HG02973 (cell line): ENCODE measurements at regions not wholly inside any gene's neighbourhood (a gene's known extent, or its start where the extent isn't known, plus 50 kb on each side); places are given as distances from the start of the nearest gene placed in this dataset.

Experiments used
- ATAC-seq: cut with Tn5 transposase; IDR thresholded peaks from one replicate; pipeline ENCODE4 v1.9.1; 2021; ENCODE audit warnings: moderate library complexity; ENCODE audit not compliant: unreplicated experiment

DNA sequence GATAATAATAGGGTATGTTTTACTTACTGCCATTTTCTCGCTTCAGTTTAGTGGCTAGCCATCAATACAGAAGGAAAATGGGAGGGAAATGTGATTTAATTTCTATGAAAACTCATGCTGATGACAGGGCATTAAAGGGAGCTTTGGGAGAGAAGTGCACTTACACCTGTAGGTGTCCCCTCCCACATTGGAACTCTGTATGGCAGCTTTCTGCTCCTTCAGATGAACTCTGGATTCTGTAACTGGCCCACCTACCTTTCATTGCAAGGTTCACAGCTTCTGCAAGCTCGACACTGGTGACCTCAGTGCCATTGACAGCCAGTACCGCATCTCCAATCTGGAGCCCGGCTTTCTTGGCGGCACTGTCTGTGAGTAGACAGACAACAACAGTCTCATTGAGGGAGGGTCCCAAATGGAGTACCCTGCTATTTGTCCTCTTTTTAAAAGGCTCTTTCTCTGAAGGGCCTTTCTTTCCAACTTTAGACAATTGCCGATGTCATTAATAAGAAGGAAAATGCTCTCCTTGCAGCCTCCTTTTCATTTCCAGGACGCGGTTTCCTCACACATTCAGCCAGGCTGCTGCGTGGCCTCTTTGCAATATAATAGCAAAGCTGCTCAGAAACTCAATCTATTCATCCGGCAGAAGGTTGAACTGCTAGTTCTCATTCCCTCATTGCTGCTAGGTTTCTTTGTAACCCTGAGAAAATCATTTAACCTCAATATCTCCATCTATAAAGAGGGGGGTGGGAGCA, 63.6 kb downstream of the NUDT12 start:
- no peak for ATAC-seq

DNA sequence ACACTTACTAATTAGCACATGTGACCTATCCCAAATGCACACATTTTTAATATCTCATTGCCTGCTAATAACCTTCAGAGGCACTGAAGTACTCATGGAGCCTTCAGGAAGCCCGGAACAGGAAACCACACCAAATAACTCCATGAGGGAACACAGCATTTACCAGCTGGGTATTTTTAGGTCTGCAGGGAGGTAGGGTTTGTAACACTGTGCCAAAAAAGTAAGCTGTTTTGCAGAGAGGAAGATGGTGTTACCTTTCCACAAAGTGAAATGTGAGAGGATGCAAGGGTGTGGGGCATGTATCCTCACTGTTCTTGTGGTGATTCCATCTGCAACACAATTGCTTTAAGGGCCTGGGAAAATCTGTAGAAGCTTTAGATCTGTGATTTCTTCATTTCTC, 64.4 kb downstream of the NUDT12 start:
- no peak for ATAC-seq

DNA sequence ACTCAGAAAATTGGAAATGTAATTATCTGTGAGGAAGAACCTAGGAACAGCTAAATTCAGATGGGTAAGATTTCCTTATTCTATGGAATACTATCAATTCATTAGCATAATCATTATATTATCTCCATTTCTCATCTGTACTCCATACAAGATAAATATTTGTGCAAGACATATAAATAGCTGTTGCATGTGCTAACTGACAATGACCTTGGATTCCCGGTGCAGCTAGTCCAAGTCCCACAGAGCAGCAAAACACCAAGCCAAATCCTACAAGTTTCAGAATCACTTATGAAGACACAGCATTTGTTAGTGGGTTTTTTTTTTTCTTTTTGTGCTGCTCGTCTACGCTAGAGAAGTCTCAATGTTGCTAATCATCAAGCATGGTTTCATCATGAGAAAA, 64.8 kb downstream of the NUDT12 start:
- no peak for ATAC-seq

DNA sequence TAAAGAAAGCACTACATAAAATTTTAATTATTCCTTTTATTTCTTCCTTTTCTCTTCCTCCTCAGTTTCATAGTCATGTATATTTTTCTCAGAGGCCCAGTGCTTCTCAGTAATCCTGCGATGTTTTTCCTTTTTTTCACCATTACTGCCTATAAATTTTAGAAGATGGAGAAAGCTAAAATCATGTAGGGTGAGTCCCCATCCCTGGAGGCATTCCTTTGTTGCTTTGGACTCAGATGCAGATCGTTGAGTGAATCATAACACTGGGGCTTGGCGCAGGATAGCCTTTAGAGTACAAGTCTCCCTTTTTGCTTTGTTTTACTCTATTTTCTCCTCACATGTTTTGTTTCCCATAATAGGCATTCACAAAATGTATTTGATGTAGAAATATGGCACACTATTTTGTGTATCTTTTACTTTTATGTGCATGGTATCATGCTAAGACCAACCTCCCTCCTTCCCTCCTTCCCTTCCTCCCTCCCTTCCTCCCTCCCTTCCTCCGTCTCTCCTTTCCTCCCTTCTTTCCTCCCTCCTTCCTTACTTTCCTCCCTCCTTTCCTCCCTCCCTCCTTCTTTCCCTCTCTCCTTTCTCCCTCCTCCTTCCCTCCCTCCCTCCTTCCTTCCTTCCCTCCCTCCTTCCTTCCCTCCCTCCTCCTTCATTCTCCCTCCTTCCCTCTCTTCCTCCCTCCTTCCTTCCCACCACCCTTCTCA, 72.4 kb downstream of the NUDT12 start:
- ATAC-seq, result no peak

DNA sequence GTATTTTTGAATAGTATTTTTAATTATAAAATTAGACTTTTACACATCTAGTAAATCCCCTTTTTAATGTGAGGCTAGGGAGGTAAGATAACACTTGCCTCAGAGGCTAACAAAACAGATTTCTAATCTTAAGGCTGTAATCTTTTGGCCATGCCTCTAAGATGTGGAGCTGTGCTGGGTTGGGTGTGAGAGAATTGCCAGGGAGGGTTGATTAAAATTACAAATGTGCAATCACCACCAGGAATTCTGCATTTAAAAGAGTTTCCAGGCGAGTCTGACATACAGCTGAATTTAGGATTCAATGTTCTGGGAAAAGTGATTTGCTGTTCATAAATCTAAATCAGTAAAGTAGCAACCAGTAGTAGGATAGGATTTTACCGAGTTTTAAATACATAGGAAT, 73.3 kb downstream of the NUDT12 start:
- no peak for ATAC-seq

DNA sequence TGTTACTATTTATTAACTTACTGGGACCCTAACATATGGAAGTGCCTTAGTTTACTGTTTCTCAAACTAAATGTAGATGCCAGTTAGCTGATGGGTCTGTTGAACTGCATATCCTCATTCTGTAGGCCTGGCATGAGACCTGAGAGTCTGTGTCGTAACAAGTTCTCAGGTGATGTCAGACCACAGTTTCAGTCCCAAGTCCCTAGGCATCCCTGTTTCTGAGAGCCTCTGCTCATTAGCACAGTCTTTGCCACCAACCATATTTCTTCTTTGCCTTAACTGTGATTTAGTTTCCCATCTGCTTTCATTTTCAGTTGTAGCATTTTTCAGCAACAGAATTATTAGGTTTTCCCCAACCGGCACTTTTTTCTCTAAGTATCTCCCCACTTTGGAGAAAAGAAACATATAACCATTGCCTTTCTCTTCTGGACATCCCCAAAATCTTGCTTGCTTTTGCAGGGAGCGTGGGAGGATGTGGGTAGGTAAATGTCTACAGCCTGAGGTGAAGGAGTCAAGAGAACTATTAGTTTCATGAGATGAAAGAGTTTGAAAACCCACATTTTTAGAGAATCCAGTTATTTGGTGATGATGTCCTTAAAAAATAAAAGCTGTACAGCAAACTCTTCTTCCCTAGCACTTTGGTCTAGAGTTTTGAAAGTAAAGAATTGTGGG, 74.6 kb downstream of the NUDT12 start:
- no peak for ATAC-seq

DNA sequence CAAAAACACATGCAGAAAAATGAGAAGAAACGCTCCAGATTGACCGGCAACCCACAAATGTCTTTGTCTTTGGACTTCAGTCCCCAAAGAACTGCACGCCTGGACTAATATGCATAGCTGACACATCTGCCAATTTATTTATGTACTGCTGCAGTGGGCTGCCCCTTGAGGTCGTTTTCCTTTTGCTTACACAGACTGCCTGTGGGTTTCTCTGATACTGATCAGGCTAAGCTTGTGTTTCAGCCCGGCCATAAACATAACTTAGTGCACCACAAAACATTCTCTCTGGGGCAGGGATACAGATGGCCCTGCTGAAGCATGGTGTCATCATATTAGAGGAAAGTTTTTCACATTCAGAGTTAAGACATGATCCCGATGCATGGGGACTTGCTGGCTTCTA, 75.4 kb downstream of the NUDT12 start:
- ATAC-seq, result no peak

DNA sequence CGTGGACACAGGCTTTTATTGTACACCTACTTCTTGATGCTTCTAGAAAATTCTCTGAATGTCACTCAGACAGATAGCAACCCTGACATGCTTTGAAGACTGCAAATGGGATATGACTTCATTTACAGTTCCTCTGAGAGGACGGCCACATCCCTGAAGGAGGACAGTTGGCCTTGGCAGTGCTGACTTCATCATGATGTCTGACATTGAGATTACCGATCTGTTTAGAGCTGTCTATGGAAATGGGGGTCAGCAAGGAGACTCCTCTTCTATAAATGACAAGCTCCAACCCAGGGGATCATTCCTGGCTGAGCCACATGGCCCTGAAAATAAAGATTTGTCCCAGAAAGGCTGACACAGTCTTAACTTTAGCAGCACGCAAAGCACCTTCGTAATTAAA, 75.8 kb downstream of the NUDT12 start:
- ATAC-seq, result no peak

DNA sequence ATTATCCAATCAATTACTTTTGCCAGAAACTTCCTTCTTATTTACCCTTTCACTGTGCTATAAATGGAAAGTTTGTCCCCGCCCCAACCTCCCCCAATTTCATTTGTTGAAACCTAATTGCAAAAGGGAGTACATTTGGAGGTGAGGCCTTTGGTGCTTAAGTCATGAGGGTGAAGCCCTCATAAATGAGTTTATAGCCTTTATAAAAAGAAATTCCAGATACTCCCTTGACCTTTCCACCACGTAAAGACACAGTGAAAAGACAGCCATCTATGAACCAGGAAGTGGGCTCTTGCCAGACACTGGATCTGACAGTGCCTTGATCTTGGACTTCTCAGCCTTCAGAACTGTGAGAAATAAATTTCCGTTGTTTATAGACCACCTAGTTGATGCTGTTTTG, 82.3 kb downstream of the NUDT12 start:
- ATAC-seq, result no peak

DNA sequence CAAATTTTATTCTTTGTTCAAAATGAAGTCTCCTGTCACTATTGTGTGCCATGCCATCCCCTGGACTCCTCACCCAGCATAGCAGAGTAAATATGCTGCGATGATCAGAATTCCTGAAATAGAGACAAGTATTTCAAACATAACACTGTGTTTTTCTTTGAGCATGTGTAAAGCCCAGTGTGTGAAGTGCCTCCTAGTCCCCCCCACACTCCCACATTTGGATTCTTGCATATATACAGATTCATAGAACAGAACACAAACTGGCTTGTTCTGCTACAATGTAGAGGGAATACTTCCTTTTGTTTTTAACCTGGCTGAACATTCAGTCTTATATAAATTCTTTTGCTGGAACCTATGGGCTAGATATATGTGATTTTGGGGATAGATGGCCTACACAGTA, 84.9 kb downstream of the NUDT12 start:
- ATAC-seq, result no peak

DNA sequence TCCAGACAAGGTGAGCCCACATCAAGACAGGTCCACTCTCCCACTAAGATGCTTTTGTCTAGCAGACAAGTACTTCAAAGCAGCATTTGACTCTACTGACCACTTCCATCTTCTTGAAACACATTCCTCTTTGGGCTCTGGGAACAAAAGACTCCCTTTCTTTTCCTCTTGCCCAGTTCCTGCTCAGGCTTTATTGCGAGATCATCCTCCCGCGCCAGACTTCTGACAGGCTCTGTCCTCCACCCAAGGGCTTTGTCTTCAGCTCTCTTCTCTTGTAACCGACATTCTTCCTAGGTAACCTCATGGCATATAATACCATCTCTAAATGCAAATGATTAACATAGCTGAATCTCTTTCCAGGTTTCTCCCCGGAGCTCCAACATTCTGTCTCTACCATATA, 85.8 kb downstream of the NUDT12 start:
- no peak for ATAC-seq

DNA sequence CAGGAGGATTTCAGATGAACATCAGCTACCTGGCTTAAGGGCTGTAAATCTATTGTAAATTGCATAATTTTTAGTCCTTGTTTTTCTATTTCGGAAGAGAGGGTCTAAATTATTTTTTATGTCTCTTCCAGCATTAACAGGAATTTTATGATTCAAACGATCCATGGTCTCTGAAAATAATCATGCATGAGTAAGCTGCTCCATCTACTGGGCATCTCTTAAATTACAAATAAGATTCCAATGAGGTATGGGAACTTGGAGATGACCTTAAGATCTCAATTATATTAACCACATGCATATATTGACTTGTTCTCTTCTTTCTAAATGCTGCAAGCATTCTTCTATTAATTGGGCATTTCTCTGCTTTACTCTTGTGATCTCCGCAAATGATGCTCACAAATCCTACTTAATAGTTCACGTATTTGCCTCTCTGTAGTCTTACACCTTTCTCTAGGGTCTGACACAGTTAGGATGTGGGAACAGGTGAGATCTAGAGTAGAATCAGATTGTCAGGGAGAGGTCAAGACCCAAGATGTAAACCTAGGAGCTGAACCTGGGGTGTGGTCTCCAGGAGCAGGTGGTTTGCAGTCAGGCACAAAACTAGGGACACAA, 86.9 kb downstream of the NUDT12 start:
- no peak for ATAC-seq

DNA sequence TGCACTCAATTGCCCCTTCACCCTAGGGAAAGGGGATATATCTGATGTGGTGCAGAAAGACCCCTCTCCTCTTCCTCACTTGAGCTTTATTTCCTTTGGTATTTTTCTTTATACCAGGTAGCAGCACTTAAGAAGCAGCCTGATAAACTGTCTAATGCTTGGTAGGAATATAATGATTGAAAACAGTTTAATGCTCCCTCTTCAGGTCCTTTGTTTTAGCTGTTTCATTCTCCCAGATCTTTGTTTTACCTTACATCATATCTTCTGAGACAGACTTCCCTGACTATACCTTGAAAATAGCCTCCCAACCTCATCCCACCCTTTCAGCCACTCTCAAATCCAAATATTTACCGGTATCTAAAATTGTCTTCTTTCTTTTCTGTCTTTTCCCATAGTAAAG, 87.9 kb downstream of the NUDT12 start:
- ATAC-seq, result no peak

DNA sequence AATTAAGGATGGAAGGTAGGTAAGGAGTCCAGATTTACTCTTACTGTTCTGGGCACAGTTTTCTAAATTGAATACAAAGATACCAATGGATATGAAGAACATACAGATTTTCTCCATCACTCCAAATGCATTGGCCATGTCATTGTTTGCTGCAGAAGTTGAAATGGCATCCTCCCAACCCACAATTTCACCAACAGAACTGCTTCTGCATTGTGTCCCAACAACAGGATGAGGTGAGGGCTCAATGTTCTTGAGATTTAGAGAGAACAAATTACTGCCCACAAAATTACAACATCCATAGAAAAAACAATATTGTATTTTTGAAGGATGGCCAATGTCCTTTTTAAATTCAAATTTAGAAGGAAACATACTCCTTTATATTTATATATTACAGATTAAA, 88.9 kb downstream of the NUDT12 start:
- no peak for ATAC-seq

DNA sequence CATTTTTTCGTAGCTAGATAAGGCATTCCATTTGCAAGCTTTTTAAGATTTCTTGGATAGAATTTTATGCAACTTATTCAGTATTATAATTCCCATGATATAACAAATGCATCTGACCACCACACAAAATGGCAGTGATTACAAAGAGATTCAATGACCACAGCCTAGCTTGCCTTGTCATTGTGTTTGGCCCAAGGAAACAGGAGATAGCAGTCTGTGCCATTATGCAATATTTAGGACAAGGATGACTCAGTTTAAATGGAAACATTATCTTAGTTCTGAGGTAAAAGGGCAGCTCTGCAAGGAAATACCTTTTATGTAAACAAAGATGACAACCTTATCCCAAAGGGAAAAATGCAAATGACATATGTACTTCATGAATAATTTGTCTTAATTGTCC, 89.8 kb downstream of the NUDT12 start:
- ATAC-seq, result no peak

DNA sequence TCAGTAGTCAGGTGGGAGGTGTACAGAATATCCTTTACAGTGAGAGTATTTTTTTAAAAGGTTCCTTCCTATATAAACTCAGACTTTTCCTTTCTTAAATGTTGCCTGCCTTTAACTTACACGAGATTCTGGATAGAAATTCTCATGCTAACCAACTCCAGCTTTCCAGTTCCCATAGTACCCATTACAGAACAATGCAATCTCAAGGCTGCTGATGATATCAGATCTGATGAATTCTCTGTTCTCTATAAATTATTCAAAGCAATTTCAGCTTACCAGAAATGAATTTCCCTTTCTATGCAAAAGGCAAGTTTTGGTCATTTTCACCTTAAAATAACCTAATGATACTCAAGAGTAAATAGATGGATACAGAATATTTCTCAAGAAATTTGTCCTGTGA, 90.3 kb downstream of the NUDT12 start:
- ATAC-seq, result no peak

DNA sequence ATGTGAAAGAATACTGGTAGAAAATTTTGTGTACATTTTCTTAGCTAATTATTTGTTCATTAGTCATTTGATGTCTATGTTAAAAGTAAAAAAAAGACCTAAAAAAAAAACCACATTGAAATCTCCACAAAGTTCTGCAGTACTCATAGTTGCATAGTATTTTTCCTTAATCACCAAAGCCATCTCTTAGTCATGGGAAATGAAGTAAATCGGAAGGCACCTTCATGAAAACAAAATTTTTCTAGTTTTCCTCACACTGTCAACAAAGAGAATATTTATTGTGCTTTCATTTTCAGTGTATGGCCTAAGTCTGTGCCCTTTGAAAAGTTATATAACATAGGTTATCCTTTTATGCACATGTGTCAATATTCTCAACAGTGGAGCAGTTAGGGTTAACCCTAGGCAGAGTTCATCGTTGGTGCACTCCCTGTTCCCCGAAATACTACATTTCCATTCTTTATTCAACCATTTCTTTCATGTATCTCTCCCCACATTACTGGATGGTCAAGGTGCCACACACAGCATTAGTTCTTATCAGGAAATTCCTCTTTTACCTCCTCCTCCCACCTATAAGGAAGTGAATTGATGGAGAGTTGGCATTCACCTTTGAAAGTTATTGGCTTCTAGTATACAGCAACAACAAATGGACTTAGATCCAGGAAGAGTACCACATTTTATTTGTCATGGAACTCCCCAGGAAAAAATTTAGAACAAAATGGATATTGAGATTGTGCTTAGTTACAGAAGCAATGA, 93.1 kb downstream of the NUDT12 start:
- no peak for ATAC-seq

DNA sequence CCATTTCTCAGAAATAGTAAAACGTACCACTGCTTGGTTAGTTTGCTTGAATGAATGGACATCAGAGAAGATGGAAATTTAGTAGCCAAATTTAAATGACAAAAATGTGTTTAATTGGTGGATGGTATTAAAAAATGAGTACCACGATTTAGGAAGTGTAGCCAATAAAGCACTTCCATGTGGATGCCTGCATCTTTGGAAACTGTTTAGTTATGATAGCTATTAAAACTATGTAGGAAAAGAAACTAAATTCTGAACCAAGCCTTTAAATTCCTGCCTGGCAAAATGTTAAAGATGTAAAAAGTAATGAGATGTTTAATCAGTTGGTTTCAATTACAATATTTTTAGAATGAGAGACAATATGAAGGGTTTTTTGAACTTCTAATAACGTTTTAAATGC, 94.8 kb downstream of the NUDT12 start:
- ATAC-seq, result no peak

DNA sequence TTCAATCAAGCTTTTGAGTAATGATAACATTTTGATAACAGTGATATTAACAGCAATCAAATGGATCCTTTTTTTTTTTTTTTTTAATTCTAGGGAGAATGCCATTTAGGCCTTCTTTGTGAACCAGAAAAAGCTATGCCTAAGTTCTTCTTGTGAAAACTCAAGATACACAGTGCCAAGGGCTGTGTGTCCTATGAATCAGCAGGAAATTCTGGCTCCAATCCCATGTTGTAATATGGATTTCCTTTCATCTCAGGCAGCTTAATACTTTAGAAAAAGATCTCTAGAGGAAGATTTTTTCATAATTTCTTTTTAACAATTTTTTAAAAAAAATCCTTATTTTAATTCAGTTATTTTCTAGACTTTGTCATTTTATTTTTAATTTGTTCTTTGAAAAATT, 96.1 kb downstream of the NUDT12 start:
- no peak for ATAC-seq

DNA sequence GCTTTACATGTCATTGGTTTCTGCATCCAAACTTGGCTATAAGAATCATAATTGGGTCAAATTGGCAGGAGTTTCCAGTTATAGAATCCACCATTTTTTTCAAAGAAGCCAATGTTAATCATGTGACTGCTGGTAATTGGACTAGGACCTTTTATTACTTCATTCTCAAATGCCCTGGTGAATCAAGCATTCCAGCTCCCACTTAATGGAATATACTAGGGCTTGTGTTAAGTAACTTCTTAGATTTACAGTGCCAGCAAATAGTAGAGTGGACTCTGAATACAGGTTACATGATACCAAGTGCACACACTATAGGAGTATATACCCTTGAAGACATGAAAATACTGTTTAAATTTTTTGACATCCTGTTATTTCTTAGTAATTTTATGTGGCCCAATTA, 96.7 kb downstream of the NUDT12 start:
- no peak for ATAC-seq

DNA sequence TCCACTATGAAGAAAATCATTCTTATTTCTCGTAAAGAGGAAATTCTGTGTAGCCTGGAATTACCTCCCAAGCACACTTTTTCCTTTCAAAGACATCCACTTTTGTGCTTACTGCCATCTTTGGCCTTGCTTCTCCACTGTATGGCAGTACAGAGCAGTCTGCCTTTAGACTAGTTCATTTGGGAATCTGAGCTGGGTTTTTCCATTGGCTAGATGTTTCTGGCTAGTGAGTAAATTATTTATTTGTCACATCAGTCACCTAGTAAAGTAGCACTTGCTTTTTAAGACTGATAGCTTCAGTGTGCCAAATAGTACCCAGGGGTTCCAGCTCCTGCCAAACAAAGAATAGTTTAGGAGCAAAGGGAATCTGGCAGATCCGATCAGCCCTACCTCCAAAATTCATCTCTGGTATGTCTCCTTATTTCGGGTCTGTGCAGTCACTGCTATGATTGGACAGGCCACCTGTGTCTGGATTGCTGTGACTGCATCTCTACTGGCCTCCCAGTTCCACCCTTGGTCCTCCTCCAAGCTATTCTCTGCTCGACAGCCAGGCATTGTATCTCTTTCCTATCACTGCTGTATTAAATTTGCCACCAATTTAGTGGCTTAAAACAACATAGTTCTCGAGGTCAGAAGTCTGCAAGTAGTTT, 97.6 kb downstream of the NUDT12 start:
- no peak for ATAC-seq
